ENCODE measurements at regions not wholly inside any gene's neighbourhood (a gene's known extent, or its start where the extent isn't known, plus 50 kb on each side); places are given as distances from the start of the nearest gene placed in this dataset.

DNA sequence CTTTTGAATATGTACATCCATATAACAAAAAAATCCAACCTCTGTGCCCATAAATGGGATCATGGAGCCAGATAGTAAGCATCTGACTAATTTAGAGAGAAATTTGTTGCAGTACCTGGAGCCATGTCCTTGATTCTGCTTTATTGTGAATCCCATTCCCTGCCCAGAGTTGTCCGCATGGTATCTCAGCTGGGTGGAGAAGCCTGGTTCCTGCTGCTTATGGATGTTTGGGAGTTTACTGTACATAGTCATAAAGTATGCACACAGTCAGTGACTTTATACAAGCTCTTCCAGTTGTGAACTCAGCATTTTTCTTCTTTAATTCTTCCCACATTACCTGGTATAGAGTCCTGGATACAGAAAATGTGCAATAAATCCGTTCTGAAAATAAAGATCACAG lies 346.0 kb downstream of the FIGN start:
- TF ChIP-seq, protein P1, sequence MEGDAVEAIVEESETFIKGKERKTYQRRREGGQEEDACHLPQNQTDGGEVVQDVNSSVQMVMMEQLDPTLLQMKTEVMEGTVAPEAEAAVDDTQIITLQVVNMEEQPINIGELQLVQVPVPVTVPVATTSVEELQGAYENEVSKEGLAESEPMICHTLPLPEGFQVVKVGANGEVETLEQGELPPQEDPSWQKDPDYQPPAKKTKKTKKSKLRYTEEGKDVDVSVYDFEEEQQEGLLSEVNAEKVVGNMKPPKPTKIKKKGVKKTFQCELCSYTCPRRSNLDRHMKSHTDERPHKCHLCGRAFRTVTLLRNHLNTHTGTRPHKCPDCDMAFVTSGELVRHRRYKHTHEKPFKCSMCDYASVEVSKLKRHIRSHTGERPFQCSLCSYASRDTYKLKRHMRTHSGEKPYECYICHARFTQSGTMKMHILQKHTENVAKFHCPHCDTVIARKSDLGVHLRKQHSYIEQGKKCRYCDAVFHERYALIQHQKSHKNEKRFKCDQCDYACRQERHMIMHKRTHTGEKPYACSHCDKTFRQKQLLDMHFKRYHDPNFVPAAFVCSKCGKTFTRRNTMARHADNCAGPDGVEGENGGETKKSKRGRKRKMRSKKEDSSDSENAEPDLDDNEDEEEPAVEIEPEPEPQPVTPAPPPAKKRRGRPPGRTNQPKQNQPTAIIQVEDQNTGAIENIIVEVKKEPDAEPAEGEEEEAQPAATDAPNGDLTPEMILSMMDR (conservative IDR thresholded peaks at IDR 0.05; ENCODE audit: low read length) = no peak
- no peak for TF ChIP-seq EZH2phosphoT487 (IDR thresholded peaks at IDR 0.05; ENCODE audit: borderline replicate concordance)
